Fibroblast of peridontal ligament (primary cell): ENCODE measurements at regions not wholly inside any gene's neighbourhood (a gene's known extent, or its start where the extent isn't known, plus 50 kb on each side); places are given as distances from the start of the nearest gene placed in this dataset.
A peak's percentile ranks its signal among the peaks of the same experiment; 100 is the strongest.
"Not testable (repeated sequence)": the region's sequence is repeated elsewhere in the genome, so short reads cannot be mapped to it uniquely, and the experiment has no call there.

ENCODE experiments used
- DNase-seq: peaks from one replicate; pipeline ENCODE4 v3.0.0-alpha.2; 2010; ENCODE audit errors: extremely low read depth

- DNase-seq, result not testable (repeated sequence)
These were observed 83.2 kb upstream of the ARID5B start for GRCh38 chr10:61818251-61818650.

- DNase-seq, result no peak
These were observed 82.3 kb upstream of the ARID5B start for GRCh38 chr10:61819208-61819607.

- no peak for DNase-seq
These were observed 80.3 kb upstream of the ARID5B start for GRCh38 chr10:61821153-61821552.

GRCh38 chr10:61821693-61822092 is 79.8 kb upstream of the ARID5B start:
- no peak for DNase-seq

- DNase-seq, result no peak
These were observed 79.4 kb upstream of the ARID5B start for GRCh38 chr10:61822096-61822495.

GRCh38 chr10:61822781-61823230 is 78.7 kb upstream of the ARID5B start:
- peak; percentile 63 for DNase-seq

- DNase-seq, result no peak
These were observed 76.5 kb upstream of the ARID5B start for GRCh38 chr10:61825001-61825400.

- no peak for DNase-seq
These were observed 75.9 kb upstream of the ARID5B start for GRCh38 chr10:61825628-61826027.

- DNase-seq, result no peak
These were observed 73.5 kb upstream of the ARID5B start for GRCh38 chr10:61828034-61828433.

GRCh38 chr10:61828788-61829187 is 72.7 kb upstream of the ARID5B start:
- no peak for DNase-seq

GRCh38 chr10:61830072-61830845 is 71.2 kb upstream of the ARID5B start:
- no peak for DNase-seq

GRCh38 chr10:61830846-61831273 is 70.6 kb upstream of the ARID5B start:
- no peak for DNase-seq

- DNase-seq, result peak; percentile 35
These were observed 68.5 kb upstream of the ARID5B start for GRCh38 chr10:61832866-61833481.

- DNase-seq, result no peak
These were observed 67.0 kb upstream of the ARID5B start for GRCh38 chr10:61834519-61834918.

GRCh38 chr10:61835069-61835945 is 66.2 kb upstream of the ARID5B start:
- peak; percentile 89 for DNase-seq

- DNase-seq, result peak; percentile 80
These were observed 65.3 kb upstream of the ARID5B start for GRCh38 chr10:61835946-61836887.

- peak; percentile 63 for DNase-seq
These were observed 64.4 kb upstream of the ARID5B start for GRCh38 chr10:61836888-61837754.

- peak; percentile 37 for DNase-seq
These were observed 63.7 kb upstream of the ARID5B start for GRCh38 chr10:61837755-61838171.

- DNase-seq, result no peak
These were observed 61.6 kb upstream of the ARID5B start for GRCh38 chr10:61839916-61840315.

GRCh38 chr10:61840403-61840802 is 61.1 kb upstream of the ARID5B start:
- no peak for DNase-seq
